T47D (cell line): ENCODE measurements at regions not wholly inside any gene's neighbourhood (a gene's known extent, or its start where the extent isn't known, plus 50 kb on each side); places are given as distances from the start of the nearest gene placed in this dataset.
"Not testable (repeated sequence)": the region's sequence is repeated elsewhere in the genome, so short reads cannot be mapped to it uniquely, and the experiment has no call there.

Experiments
- DNase-seq, 2 experiments: peaks; one replicate each; pipeline versions ENCODE4 v3.0.0 to v3.0.0-alpha.2; 2011 to 2012; ENCODE audit warnings: low read depth in 1 of 2, low spot score in 1 of 2
- JUND ChIP-seq: IDR thresholded peaks from 2 replicates; pipeline ENCODE4 v1.6.1; 2012; ENCODE audit warnings: low read depth
- in situ Hi-C: cut with HindIII; loops from 2 replicates; pipeline ENCODE4 v1.10.0; 2016; ENCODE audit warnings: low sequenced_read_pairs, low pct_unique_long_range_greater_than_20kb

DNA sequence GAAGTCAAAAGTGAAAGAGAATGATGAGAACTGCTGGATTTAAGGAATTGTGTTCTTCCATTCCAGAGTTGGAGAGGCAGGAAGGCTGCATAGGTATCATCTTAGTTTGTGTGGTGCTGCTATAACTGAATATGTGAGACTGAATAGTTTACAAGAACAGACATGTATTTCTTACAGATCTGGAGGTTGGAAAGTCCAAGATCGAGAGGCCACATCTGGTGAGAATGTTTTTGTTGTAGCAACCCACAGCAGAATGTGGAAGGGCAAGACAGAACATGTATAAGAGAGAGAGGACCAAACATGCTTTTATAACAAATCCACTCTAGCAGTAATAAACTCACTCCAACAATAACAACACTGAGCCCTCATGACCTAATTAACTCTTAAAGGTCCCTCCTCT, 408.6 kb downstream of the FAM47B start:
- TF ChIP-seq JUND = no peak
- in situ Hi-C loops = no loop called here
- DNase-seq = no peak

- in situ Hi-C loops = no loop called here
- no peak for TF ChIP-seq JUND
- DNase-seq = no peak
Measured at GRCh38 chrX:35351795-35352483, 409.3 kb downstream of the FAM47B start.

GRCh38 chrX:35357656-35358055, 415.1 kb downstream of the FAM47B start:
- no peak for DNase-seq
- TF ChIP-seq JUND = no peak
- in situ Hi-C loops = no loop called here

DNA sequence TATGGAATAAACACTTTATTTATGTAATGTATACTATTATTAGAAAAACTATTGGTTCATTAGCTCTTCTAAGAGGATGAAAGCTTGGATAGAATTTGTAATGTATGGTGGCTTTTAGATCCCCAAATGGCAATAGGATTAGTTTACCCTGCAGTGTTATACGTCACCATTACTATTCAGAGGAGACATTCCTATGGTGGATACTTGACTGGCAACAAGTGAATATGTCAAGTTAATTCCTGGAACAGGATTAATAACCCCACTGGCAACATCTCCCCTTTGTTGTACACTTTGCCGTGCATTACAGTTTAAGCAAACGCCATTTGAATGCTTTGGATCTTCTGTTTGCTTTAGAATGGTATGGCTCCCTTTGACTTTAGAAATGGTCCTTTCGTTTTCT, 420.3 kb downstream of the FAM47B start:
- in situ Hi-C loops = no loop called here
- DNase-seq = no peak
- TF ChIP-seq JUND = no peak

DNA sequence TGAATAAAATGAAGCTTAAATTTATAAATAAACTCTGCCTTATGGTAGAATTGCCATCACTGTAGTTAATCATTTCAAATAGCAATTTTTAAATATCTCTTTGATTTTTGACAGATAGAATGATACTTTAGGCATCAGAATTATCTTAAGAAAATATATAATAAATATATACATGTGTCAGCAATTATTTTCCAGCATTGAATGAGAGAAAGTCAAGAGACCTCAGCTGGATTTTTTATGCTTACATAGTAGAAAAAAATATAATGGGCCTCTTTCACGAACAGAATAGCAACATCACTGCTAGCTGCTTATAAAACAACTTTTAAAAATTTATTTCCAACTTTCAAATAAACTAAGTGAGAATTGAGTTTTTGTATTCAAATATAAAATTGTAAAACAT, 424.0 kb upstream of the MAGEB16 start:
- in situ Hi-C loops = no loop called here
- no peak for TF ChIP-seq JUND
- no peak for DNase-seq

GRCh38 chrX:35380808-35381700, 417.1 kb upstream of the MAGEB16 start:
- in situ Hi-C loops = no loop called here
- no peak for TF ChIP-seq JUND
- peak; percentile 2 to 59 for DNase-seq

GRCh38 chrX:35381709-35382108, 416.4 kb upstream of the MAGEB16 start:
- DNase-seq, in situ Hi-C loops: not testable (repeated sequence)

DNA sequence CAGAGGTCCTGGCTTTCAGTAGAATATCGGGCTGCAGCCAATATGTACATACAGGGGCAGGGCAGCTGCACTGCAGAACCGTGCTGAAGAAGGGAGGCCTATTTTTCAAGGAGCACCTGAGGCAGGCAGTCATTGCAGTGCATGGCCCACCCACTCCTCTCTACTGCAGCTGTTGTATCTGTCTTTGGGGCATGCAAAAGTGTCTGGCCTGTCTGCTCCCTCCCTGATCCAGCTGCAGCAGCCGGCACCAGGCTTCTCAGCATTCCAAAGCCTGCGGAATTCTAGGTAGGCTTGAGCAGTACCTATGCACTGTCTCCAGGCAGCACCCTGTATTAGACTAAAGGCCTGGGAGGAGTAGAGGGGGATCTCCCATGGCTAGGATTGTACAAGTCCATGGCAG, 415.2 kb upstream of the MAGEB16 start:
- DNase-seq = no peak
- TF ChIP-seq JUND = no peak
- in situ Hi-C loops = no loop called here

GRCh38 chrX:35392232-35392631, 405.9 kb upstream of the MAGEB16 start:
- in situ Hi-C loops = no loop called here
- no peak for DNase-seq
- no peak for TF ChIP-seq JUND

- DNase-seq = no peak
- in situ Hi-C loops = no loop called here
- no peak for TF ChIP-seq JUND
Measured at GRCh38 chrX:35406386-35406785, 391.8 kb upstream of the MAGEB16 start.

DNA sequence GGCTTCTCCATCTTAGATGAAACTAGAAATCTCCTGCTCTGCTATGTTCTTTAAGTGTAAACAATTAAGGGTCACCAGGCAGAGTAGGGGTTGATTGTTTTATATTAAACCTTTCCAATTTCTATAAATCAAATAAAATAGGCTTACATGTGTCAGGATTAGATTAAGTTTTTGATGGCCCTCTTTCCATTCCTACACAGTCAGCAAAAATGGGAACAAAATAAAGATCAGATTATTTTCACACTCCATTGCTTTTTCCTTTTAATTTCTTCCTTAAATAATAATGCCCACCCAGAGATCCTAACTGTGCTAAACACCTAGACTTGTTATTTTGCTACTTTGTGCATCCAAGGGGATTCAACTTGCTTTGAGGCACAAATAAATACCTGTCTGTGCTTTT, 381.4 kb upstream of the MAGEB16 start:
- no peak for DNase-seq
- TF ChIP-seq JUND = no peak
- in situ Hi-C loops = no loop called here

DNA sequence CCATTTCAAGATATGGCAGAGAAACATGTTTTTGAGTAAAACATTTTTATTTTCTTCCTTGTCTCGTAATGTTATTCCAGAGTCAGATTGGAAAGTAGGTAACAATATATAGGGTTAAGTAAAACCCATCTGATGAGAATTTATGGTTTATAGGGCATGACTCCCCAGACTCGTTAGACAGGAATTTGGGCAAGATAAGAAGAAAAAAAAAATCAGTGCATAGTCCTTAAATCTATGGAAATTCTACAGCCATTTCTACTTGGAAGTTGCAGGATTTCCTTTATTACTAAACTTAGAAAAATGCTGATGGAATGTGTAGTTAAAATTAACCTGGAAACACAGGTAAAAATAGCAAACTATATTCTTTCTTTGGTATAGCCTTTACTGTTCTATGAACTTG, 366.1 kb upstream of the MAGEB16 start:
- in situ Hi-C loops = no loop called here
- no peak for DNase-seq
- TF ChIP-seq JUND = no peak

- DNase-seq = no peak
- TF ChIP-seq JUND = no peak
- in situ Hi-C loops = no loop called here
Measured at GRCh38 chrX:35439034-35439660, 359.0 kb upstream of the MAGEB16 start.
